CD14-positive monocyte (primary cell): ENCODE measurements at regions not wholly inside any gene's neighbourhood (a gene's known extent, or its start where the extent isn't known, plus 50 kb on each side); places are given as distances from the start of the nearest gene placed in this dataset.

Source experiments
- DNase-seq, 3 donors: peaks; one replicate each; pipeline ENCODE4 v3.0.0-alpha.2; 2011 to 2022
- H2AFZ ChIP-seq: 2 replicates; pipeline ENCODE4 v1.6.0; 2012; ENCODE audit warnings: mild to moderate bottlenecking, low read depth, low read length, inconsistent platforms; ENCODE audit not compliant: insufficient read depth, poor library complexity, severe bottlenecking
- H3K27ac ChIP-seq, 2 donors: 1 replicate in 1 of 2; 2 replicates in 1 of 2; pipeline ENCODE4 v1.5.1; 2012 to 2013; ENCODE audit warnings: low read length in 2 of 2, control low read depth in 1 of 2, inconsistent platforms in 1 of 2, low read depth in 1 of 2, mild to moderate bottlenecking in 1 of 2
- H3K27me3 ChIP-seq, 2 donors: one replicate each; pipeline versions ENCODE4 v1.6.0 to v1.6.1; 2011 to 2013; ENCODE audit warnings: low read length in 2 of 2; ENCODE audit not compliant: control insufficient read depth in 2 of 2, insufficient read depth in 2 of 2
- H3K36me3 ChIP-seq, 2 donors: replicated peaks in 1 of 2; 1 replicate in 1 of 2; 2 replicates in 1 of 2; pipeline versions ENCODE4 v1.5.1 to v1.6.1; 2012 to 2013; ENCODE audit warnings: low read length in 2 of 2, control low read depth in 1 of 2, inconsistent platforms in 1 of 2, mild to moderate bottlenecking in 1 of 2; ENCODE audit not compliant: insufficient read depth in 2 of 2, control insufficient read depth in 1 of 2
- H3K4me1 ChIP-seq, 2 donors: 1 replicate in 1 of 2; 2 replicates in 1 of 2; pipeline versions ENCODE4 v1.5.1 to v1.6.1; 2012 to 2013; ENCODE audit warnings: low read length in 2 of 2, control low read depth in 1 of 2, inconsistent platforms in 1 of 2, mild to moderate bottlenecking in 1 of 2, moderate library complexity in 1 of 2; ENCODE audit not compliant: insufficient read depth in 2 of 2, control insufficient read depth in 1 of 2
- H3K4me2 ChIP-seq: replicated peaks from 2 replicates; pipeline ENCODE3; 2012; ENCODE audit warnings: low read length, moderate library complexity, mild to moderate bottlenecking; ENCODE audit not compliant: poor library complexity, severe bottlenecking; ENCODE audit errors: extremely low read depth
- H3K4me3 ChIP-seq, 3 experiments: fragments of 200-600 bp in 1 of 3; sonication (generic) in 1 of 3; replicated peaks in 1 of 3; 1 replicate in 2 of 3; 2 replicates in 1 of 3; pipeline ENCODE4 v1.5.1; 2011 to 2013; ENCODE audit warnings: low read length in 3 of 3, mild to moderate bottlenecking in 3 of 3, control low read depth in 2 of 3, low read depth in 2 of 3, inconsistent platforms in 1 of 3, moderate library complexity in 1 of 3
- H3K79me2 ChIP-seq: 2 replicates; pipeline ENCODE4 v1.6.0; 2012; ENCODE audit warnings: mild to moderate bottlenecking, control low read depth, inconsistent platforms, low read length, moderate library complexity; ENCODE audit not compliant: insufficient read depth
- H3K9ac ChIP-seq: 2 replicates; pipeline ENCODE4 v1.6.0; 2017; ENCODE audit warnings: low read length, mild to moderate bottlenecking; ENCODE audit not compliant: insufficient read depth, poor library complexity, severe bottlenecking
- H3K9me3 ChIP-seq, 2 donors: replicated peaks in 1 of 2; 1 replicate in 1 of 2; 2 replicates in 1 of 2; pipeline versions ENCODE4 v1.5.1 to v1.6.1; 2012 to 2013; ENCODE audit warnings: low read length in 2 of 2, control low read depth in 1 of 2; ENCODE audit not compliant: control insufficient read depth in 1 of 2, insufficient read depth in 1 of 2
- H4K20me1 ChIP-seq: 2 replicates; pipeline ENCODE4 v1.6.0; 2012; ENCODE audit warnings: mild to moderate bottlenecking, low read length, control low read depth, moderate library complexity; ENCODE audit not compliant: insufficient read depth
- H3K27ac Mint-ChIP-seq, 7 donors: one replicate each; pipeline ENCODE4 v1.8.0; 2020; ENCODE audit warnings: mild to moderate bottlenecking in 7 of 7, mixed read lengths in 7 of 7, moderate library complexity in 6 of 7, inconsistent platforms in 2 of 7
- H3K27me3 Mint-ChIP-seq, 3 donors: one replicate each; pipeline ENCODE4 v1.8.0; 2021 to 2022; ENCODE audit warnings: low read depth in 3 of 3, mild to moderate bottlenecking in 3 of 3, mixed read lengths in 3 of 3, moderate library complexity in 3 of 3, inconsistent platforms in 1 of 3
- H3K36me3 Mint-ChIP-seq, 2 donors: one replicate each; pipeline ENCODE4 v1.8.0; 2020; ENCODE audit warnings: mixed read lengths in 2 of 2, inconsistent platforms in 1 of 2, mild to moderate bottlenecking in 1 of 2
- H3K4me1 Mint-ChIP-seq: one replicate; pipeline ENCODE4 v1.8.0; 2020; ENCODE audit warnings: mild to moderate bottlenecking, mixed read lengths
- H3K4me3 Mint-ChIP-seq, 2 donors: one replicate each; pipeline ENCODE4 v1.8.0; 2020; ENCODE audit warnings: mild to moderate bottlenecking in 2 of 2, mixed read lengths in 2 of 2, moderate library complexity in 1 of 2
- H3K9me3 Mint-ChIP-seq, 7 donors: one replicate each; pipeline ENCODE4 v1.8.0; 2020 to 2022; ENCODE audit warnings: mixed read lengths in 7 of 7, mild to moderate bottlenecking in 6 of 7, moderate library complexity in 6 of 7, inconsistent platforms in 2 of 7
- WGBS: methylation state at CpG from one replicate; pipeline ENCODE4 v1.1.5; 2013; ENCODE audit warnings: missing lambda C conversion rate; ENCODE audit not compliant: insufficient coverage; 5-methylcytosine and 5-hydroxymethylcytosine counted together
- intact Hi-C, 2 donors: fragments of 100-400 bp; cut with micrococcal nuclease; formaldehyde crosslinking; loops; one replicate each; pipeline versions ENCODE4 v1.15.0 to v1.15.1; 2023
- TF ChIP-seq, protein P1 (sequence below): fragments of 200-600 bp; IDR thresholded peaks from one replicate; pipeline ENCODE4 v1.8.0; 2022; ENCODE audit warnings: antibody characterized with exemption, mild to moderate bottlenecking

DNA sequence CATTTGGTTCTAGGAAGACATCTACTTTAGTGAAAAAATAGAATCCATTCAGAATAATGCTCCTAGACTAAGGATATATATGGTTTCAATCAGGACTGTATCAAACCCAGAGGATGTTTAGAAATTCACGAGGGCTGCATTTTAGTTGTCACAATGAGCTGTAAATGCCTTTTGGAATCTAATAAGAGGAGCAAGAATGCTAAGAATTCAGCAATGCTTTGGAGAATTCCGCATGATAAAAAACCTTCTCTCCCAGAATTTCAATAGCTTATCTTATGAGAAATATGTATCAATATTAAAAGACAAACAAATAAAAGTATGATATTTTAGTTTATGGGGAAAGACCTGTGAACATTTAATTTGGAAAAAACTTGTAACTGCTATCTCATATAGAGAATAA is 885.1 kb downstream of the ZPLD1 start:
- Mint-ChIP-seq H3K4me1 (no peaks in the 10 kb centered on the region), H3K27ac (no peak overlapping the region), H3K9me3 (peaks cover 0 to 4% (median 0%) of the 10 kb centered on the region in 7 donors), H3K27me3 (peaks cover 0 to 2% (median 0%) of the 10 kb centered on the region in 3 donors), H3K36me3 (no peaks in the 10 kb centered on the region), H3K4me3 (no peak overlapping the region)
- Histone ChIP-seq H3K9ac (no peak overlapping the region), H3K27ac (no peak overlapping the region), H3K4me1 (no peaks in the 10 kb centered on the region), H3K4me3 (no peak overlapping the region), H3K9me3 (peaks cover 0 to 4% of the 10 kb centered on the region in 2 donors), H4K20me1 (no peaks in the 10 kb centered on the region), H3K79me2 (no peaks in the 10 kb centered on the region), H3K36me3 (no peaks in the 10 kb centered on the region), H2AFZ (no peak overlapping the region), H3K27me3 (no peaks in the 10 kb centered on the region), H3K4me2 (no peak overlapping the region)
- no CpG with 5 or more reads among the region's 2 CpGs for WGBS
- intact Hi-C loops, result no loop called here
- DNase-seq, result no peak
- TF ChIP-seq, protein P1, sequence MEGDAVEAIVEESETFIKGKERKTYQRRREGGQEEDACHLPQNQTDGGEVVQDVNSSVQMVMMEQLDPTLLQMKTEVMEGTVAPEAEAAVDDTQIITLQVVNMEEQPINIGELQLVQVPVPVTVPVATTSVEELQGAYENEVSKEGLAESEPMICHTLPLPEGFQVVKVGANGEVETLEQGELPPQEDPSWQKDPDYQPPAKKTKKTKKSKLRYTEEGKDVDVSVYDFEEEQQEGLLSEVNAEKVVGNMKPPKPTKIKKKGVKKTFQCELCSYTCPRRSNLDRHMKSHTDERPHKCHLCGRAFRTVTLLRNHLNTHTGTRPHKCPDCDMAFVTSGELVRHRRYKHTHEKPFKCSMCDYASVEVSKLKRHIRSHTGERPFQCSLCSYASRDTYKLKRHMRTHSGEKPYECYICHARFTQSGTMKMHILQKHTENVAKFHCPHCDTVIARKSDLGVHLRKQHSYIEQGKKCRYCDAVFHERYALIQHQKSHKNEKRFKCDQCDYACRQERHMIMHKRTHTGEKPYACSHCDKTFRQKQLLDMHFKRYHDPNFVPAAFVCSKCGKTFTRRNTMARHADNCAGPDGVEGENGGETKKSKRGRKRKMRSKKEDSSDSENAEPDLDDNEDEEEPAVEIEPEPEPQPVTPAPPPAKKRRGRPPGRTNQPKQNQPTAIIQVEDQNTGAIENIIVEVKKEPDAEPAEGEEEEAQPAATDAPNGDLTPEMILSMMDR, result no peak

DNA sequence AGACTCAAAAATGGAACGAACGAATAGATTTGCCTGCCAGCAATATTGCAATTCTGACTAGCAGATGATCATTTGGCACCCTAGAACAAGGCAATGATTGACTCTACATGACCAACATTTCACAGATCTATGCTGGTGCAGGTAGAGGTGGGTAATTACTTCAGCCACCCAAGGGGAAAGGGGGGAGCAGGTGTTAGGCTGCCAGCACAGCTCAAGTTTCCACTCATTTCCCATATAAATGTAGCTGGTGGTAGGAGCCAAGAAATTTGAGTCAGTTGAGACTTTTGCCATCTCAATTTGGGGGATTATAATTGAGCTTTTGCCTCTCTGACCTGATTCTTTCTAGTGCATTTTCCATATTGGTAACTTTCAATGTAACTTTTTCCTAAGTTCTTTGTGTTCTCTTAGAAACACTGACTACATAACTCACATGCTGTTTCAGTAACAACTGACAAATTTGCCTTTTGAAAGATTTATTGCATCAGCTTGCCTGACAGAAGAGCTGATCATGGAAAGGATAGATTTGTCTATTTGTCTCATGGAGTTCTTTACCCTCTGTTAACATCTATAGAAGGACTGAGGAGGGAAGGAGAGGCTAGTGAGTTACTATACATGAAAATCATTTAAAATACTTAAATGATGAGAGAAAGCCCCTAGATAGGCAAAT is 902.5 kb downstream of the ZPLD1 start:
- Histone ChIP-seq H3K9ac (no peak overlapping the region), H3K79me2 (no peaks in the 10 kb centered on the region), H3K27me3 (no peaks in the 10 kb centered on the region), H3K9me3 (peaks cover 0 to 3% of the 10 kb centered on the region in 2 donors), H3K4me1 (no peaks in the 10 kb centered on the region), H3K36me3 (no peaks in the 10 kb centered on the region), H3K27ac (no peak overlapping the region), H4K20me1 (no peaks in the 10 kb centered on the region), H3K4me3 (no peak overlapping the region), H2AFZ (no peak overlapping the region), H3K4me2 (no peak overlapping the region)
- no peak for DNase-seq
- Mint-ChIP-seq H3K27me3 (no peaks in the 10 kb centered on the region), H3K36me3 (no peaks in the 10 kb centered on the region), H3K4me3 (no peak overlapping the region), H3K27ac (no peak overlapping the region), H3K9me3 (peaks cover 0 to 4% (median 0%) of the 10 kb centered on the region in 7 donors), H3K4me1 (no peaks in the 10 kb centered on the region)
- WGBS, result 72% methylated on average over 2 of the region's 2 CpGs
- TF ChIP-seq, protein P1, result no peak
- intact Hi-C loops, result no loop called here
